H4 (cell line): ENCODE measurements at regions not wholly inside any gene's neighbourhood (a gene's known extent, or its start where the extent isn't known, plus 50 kb on each side); places are given as distances from the start of the nearest gene placed in this dataset.
A peak's percentile ranks its signal among the peaks of the same experiment; 100 is the strongest.

ENCODE experiments used
- DNase-seq: peaks from one replicate; pipeline ENCODE4 v3.0.0-alpha.2; 2015; ENCODE audit warnings: low spot score

DNA sequence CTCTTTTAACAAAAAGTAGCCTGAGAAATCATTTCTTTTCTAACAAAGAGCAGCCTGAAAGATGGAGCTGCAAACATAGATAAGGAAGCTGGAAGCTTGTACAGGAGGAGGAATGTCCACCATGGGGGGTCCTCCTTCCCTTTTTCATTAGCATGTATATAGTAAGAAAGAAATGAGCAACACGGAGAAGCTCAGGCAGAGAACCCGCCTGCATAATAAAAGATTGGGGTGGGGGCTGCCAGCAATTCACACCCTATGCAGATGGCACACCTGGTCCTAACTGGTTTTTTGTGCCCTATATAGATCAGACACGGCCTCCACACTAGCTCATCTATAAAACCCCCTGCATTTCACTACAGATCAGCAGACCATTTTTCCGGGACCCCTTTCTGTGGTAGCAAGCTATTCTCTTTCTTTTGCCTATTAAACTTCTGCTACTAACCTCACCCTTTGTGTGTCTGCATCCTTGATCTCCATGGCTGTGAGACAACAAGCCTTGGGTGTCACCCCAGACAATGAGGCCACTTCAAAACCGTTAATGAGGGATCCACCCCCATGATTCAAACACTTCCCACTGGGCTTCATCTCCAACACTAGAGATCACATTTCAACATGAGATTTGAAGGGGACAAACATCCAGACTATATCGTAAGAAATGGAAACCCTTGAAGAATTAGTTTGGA, 167.5 kb upstream of the FREM2 start:
- DNase-seq: no peak

DNA sequence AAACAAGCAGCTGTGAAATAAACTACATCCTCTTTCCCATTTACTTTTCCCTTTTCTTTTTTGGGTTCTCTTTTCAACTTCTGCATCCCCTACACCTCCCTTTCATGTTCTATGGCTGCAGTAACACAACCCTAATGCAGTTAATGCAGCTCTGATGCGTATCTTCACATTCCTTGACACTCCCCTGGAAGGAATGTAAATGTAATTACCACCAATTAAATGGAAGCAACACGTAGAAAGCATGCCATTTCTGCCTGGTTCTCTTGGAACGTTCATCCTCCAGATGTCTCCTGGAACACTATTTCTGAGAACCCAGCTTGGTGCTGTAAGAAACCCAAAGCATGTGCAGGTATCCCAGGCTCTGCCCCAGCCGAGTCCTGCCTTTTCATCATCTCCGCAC, 166.8 kb upstream of the FREM2 start:
- no peak for DNase-seq

DNA sequence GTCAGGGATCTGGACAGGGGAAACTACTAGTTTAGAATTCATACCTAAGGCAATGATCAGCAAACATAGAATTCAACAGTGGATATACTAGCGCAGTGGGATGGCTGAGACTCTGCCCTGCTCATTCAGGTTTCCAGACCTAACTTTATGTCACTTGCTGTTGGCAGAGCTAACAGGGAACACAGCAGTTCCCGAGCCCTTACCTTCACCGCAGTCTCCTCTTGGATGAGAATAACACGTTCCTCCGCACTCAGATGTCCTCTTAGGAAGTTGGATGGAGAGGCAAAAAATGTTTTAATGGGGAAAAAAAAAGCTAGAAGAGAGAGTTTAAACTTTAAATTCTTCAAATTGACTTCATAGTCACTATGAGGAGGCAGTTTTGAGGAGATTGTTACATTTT, 159.7 kb upstream of the FREM2 start:
- no peak for DNase-seq

- DNase-seq: no peak
These were observed 157.9 kb upstream of the FREM2 start for GRCh38 chr13:38528986-38529385.

- no peak for DNase-seq
These were observed 156.4 kb upstream of the FREM2 start for GRCh38 chr13:38530492-38530891.

DNA sequence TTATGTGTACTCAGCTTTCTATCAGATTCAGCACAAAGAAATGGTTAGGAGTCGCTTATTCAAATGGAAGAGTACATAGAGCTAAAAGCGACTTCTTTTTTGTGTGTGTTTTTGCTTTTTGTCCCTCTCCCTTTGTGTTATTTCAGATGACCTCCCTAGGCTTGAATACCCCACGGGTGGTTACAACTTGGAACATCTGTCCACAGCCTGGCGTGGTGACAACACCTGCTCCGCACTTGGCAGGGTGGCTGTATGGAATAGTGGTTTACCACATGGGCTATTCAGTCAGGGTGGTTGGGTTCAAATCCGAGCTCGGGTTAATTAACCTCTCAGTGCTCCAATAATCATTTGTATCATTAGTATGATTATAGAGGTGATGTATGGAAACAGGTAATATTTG, 151.6 kb upstream of the FREM2 start:
- DNase-seq: no peak

GRCh38 chr13:38537051-38537450, 149.8 kb upstream of the FREM2 start:
- no peak for DNase-seq

DNA sequence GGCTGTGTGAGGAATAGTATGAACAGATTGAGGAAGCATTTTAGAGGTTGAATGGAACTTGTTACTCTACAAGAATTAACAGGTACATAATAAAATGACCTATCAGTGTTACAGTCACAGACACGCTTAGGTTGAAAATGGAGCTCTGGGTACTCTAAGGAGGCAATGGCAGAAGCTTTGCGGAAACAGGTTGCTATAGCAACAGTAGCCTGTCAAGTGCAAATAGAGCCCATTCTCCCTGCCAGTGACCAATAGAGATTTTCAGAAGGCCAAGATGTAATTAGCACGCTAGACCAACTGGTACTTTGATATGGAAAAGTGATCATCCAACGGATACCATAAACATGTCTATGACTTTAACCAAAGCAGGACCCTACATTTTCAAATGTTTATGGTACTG, 148.5 kb upstream of the FREM2 start:
- DNase-seq: no peak

GRCh38 chr13:38539632-38540031, 147.2 kb upstream of the FREM2 start:
- no peak for DNase-seq

DNA sequence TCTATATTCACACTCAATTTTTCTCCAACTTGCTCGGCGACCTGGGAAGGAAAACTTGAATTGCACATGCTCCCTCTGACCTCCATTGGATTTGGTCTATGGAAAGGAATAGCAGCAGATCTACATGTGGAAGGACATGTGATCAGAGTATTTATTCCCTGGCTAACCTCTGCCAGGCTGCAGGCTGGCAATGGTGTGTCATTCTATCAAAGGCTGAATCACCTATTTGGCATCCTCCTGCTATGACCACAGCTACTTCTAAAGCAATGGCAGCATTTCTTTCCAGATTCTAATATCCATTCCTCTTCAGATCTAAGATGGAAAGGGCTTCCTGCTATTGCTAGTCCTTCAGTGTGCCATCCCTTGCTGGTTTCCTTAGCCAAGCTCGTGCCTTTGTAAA, 144.3 kb upstream of the FREM2 start:
- DNase-seq: peak; percentile 51

DNA sequence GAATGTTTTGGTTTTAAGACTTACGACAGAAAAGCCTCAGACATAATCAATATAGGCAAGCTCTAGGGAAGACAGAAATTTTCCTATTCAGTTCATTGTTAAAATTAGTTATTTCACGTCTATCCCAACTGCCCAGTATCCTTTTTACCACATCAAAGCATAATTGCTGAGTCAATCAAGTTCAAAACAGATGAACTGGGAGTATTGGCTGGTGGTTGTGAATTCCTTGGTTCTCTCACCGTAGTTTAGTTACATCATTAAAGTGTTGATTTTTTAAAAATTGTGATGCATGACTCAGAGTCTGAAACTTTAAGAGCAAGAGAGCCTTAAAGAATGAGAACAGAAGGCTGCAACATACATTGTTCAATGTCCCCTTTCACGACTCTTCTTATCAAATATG, 143.3 kb upstream of the FREM2 start:
- DNase-seq: peak; percentile 5

GRCh38 chr13:38563739-38564138, 123.1 kb upstream of the FREM2 start:
- DNase-seq: no peak

GRCh38 chr13:38564256-38565150, 122.4 kb upstream of the FREM2 start:
- no peak for DNase-seq

GRCh38 chr13:38566023-38566422, 120.9 kb upstream of the FREM2 start:
- no peak for DNase-seq

- peak; percentile 23 for DNase-seq
These were observed 120.4 kb upstream of the FREM2 start for GRCh38 chr13:38566519-38566918.

- DNase-seq: no peak
These were observed 116.2 kb upstream of the FREM2 start for GRCh38 chr13:38570706-38571105.

DNA sequence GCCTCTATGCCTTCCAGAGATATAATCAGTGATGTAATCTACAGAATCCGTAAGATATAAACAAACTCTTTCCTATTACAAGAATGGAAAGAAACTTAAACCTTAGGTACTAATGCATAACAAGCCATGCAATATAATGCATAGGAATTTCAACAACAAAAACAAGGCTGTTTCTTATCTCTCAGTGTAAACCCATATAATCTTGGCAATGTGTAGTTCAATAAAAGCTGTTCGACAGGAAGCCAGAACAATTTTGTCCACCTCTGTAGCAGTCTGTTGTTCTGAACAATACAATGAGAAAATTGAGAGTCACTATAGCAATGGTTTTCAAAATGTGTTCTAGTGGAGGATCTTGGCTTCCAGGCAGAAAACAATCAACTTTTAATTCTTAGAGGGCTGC, 111.5 kb upstream of the FREM2 start:
- DNase-seq: no peak

GRCh38 chr13:38577048-38577447, 109.8 kb upstream of the FREM2 start:
- DNase-seq: no peak

GRCh38 chr13:38582133-38582532, 104.7 kb upstream of the FREM2 start:
- DNase-seq: peak; percentile 14

- DNase-seq: no peak
These were observed 96.6 kb upstream of the FREM2 start for GRCh38 chr13:38590230-38590629.

- DNase-seq: no peak
These were observed 95.9 kb upstream of the FREM2 start for GRCh38 chr13:38590796-38591507.

- no peak for DNase-seq
These were observed 84.6 kb upstream of the FREM2 start for GRCh38 chr13:38602266-38602665.
